C4-2B (cell line): ENCODE measurements at regions not wholly inside any gene's neighbourhood (a gene's known extent, or its start where the extent isn't known, plus 50 kb on each side); places are given as distances from the start of the nearest gene placed in this dataset.

Source experiments
- ZFX ChIP-seq: fragments of 450-650 bp; IDR thresholded peaks from 2 replicates; pipeline ENCODE4 v1.6.1; 2017
- TF ChIP-seq, protein P1 (sequence below): fragments of 450-650 bp; conservative IDR thresholded peaks from 2 replicates; pipeline ENCODE4 v1.5.1; 2017; ENCODE audit warnings: mild to moderate bottlenecking

DNA sequence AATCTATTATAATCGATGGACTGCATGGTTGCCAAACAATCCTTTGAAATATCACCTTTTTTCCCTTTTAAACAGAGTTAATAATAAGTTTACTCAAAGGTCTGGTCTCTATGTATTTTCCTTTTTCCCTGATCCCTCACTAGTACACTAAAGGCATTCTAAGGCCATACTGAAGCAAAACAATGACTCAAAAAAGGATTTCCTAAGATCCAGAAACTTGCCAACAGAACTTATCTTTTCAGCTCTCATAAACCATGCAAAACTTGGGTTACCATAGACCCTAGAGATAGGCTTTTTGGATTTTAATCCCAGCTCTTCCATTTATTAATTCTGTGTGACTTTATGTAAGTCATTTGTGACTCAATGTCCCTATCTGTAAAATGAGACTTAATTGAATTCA, 77.1 kb downstream of the IFI44 start:
- TF ChIP-seq, protein P1, sequence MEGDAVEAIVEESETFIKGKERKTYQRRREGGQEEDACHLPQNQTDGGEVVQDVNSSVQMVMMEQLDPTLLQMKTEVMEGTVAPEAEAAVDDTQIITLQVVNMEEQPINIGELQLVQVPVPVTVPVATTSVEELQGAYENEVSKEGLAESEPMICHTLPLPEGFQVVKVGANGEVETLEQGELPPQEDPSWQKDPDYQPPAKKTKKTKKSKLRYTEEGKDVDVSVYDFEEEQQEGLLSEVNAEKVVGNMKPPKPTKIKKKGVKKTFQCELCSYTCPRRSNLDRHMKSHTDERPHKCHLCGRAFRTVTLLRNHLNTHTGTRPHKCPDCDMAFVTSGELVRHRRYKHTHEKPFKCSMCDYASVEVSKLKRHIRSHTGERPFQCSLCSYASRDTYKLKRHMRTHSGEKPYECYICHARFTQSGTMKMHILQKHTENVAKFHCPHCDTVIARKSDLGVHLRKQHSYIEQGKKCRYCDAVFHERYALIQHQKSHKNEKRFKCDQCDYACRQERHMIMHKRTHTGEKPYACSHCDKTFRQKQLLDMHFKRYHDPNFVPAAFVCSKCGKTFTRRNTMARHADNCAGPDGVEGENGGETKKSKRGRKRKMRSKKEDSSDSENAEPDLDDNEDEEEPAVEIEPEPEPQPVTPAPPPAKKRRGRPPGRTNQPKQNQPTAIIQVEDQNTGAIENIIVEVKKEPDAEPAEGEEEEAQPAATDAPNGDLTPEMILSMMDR, result no peak
- TF ChIP-seq ZFX, result no peak
